ENCODE measurements at regions not wholly inside any gene's neighbourhood (a gene's known extent, or its start where the extent isn't known, plus 50 kb on each side); places are given as distances from the start of the nearest gene placed in this dataset.

DNA sequence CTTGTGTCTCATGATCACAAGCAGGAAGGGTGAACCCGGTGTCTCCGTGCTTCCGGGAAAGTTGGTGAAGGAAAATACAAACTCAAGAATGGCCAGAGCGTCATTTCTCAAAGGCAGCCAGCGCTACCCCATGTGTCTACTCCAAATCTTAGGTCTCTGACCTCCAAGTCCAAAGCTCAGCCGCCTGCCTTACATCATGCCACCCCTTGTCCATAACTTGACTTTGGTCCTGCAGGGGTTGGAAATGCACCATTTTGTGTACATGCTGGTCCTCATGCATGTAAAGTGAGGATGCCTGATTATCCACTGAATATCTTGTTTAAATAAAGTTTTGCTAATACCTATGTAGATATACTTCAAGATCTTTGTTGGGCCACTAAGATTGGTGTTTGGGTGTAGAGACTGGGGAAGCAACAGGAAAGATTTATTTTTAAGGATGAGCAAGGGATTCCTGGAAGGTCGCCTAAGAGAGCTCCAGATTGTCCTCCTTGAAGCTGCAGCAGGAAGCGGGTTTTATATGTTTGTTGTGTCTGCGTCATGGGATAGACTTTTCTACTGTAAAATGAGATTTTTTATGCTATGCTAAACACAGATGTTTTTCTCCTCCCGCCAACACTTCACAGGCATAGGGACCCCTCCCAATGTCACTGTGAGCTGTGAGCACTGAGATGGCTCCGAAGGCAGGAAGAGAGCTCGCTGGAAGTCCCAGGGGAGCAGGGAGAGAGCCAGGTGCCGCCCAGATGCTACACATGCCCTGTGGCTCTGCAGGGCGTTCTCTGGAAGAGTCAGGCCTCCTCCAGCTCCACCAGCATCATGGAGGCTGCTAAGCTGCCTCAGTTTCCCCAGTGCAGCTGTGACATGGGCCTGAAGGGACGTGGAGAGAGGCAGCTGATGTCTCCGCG is 176.2 kb upstream of the HDAC4 start:
- Histone ChIP-seq H3K4me1 (no peaks in the 10 kb centered on the region; the same call in 1 of the 2 replicates), H3K9me3 (replicated peaks) (no peaks in the 10 kb centered on the region; the same call in 1 of the 2 replicates), H3K4me3 (no peak overlapping the region), H3K27me3 (peaks cover 28% of the 10 kb centered on the region), H3K27ac (no peak overlapping the region), H3K36me3 (no peaks in the 10 kb centered on the region)
- no peak for DNase-seq

GRCh38 chr2:239575931-239576445 is 175.2 kb upstream of the HDAC4 start:
- H3K4me3 ChIP-seq: no peak overlapping the region
- peaks cover 21% of the 10 kb centered on the region for H3K27me3 ChIP-seq
- no peak for DNase-seq
- no peaks in the 10 kb centered on the region; the same call in 1 of the 2 replicates for H3K4me1 ChIP-seq
- no peaks in the 10 kb centered on the region; the same call in 1 of the 2 replicates for H3K9me3 ChIP-seq (replicated peaks)
- H3K27ac ChIP-seq: no peak overlapping the region
- no peaks in the 10 kb centered on the region for H3K36me3 ChIP-seq

- Histone ChIP-seq H3K27ac (no peak overlapping the region), H3K9me3 (replicated peaks) (no peaks in the 10 kb centered on the region; the same call in 1 of the 2 replicates), H3K27me3 (peaks cover 20% of the 10 kb centered on the region), H3K36me3 (no peaks in the 10 kb centered on the region), H3K4me1 (no peaks in the 10 kb centered on the region; the same call in 1 of the 2 replicates), H3K4me3 (no peak overlapping the region)
- peak; percentile 27 to 44 for DNase-seq
Observed at GRCh38 chr2:239574434-239575156, 173.8 kb upstream of the HDAC4 start.

DNA sequence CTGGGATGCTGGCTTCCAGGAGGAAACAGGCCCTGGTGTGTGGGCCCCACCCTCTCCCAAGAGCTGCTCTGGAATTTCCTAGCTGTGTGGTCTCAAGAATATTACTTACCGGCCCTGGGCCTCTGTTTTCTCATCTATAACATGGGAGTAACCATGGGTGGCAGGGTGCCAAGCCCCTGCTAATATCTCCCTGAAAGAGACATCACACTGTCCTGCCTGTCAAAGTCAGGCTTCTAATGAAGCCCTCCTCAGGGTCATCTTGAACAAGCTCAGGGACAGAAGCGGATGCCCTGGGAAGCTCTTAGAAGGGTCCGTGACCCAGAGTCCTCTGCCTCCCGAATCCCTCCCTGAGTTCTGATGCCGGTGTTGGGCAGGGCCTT is 173.2 kb upstream of the HDAC4 start:
- no peak for DNase-seq

GRCh38 chr2:239570971-239571520 is 170.2 kb upstream of the HDAC4 start:
- H3K27me3 ChIP-seq: peaks cover 30% of the 10 kb centered on the region
- no peak for DNase-seq
- H3K4me1 ChIP-seq: no peaks in the 10 kb centered on the region; the same call in 1 of the 2 replicates
- no peak overlapping the region for H3K4me3 ChIP-seq
- H3K36me3 ChIP-seq: no peaks in the 10 kb centered on the region
- no peaks in the 10 kb centered on the region for H3K9me3 ChIP-seq (replicated peaks)
- H3K27ac ChIP-seq: no peak overlapping the region

More for the DNA sequence above, 173.2 kb upstream of the HDAC4 start:
- peaks cover 23% of the 10 kb centered on the region for H3K27me3 ChIP-seq
- no peaks in the 10 kb centered on the region; the same call in 1 of the 2 replicates for H3K4me1 ChIP-seq
- no peaks in the 10 kb centered on the region for H3K9me3 ChIP-seq (replicated peaks)
- no peak overlapping the region for H3K4me3 ChIP-seq
- no peak overlapping the region for H3K27ac ChIP-seq
- no peaks in the 10 kb centered on the region for H3K36me3 ChIP-seq

DNA sequence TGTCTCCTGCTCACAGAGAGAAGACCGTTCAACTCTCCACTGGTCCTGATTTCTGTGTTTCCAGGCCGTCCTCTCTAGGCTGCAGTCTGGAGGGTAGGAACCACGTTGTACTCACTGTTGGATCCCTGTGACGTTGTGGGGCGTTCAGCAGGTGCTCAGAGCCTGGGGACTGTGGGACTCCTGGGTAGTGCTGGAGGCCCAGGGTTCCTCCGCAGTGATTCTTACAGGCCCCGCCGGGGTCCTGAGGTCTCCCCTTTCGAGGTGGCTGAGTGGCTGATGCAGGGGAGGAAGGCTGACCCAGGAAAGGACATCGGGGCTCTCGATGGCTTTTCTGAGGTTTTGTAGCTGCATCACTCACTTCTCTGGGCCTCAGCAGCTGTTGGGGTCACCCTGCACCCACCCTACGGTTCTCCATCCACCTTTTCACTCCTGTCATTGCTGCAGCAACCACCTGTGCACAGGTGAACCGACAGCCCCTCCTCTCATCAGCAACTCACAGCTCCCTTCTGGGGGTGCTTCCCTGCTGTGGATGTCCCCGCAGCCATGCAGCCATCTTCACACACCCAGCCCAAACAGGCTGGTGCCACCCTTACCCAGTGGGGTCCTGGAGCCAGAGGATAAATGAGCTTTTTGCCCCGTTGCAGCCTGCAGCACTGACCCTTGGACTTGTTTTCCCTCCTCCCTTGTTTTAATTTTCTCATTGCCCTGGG is 169.6 kb upstream of the HDAC4 start:
- no peak overlapping the region for H3K27ac ChIP-seq

DNA sequence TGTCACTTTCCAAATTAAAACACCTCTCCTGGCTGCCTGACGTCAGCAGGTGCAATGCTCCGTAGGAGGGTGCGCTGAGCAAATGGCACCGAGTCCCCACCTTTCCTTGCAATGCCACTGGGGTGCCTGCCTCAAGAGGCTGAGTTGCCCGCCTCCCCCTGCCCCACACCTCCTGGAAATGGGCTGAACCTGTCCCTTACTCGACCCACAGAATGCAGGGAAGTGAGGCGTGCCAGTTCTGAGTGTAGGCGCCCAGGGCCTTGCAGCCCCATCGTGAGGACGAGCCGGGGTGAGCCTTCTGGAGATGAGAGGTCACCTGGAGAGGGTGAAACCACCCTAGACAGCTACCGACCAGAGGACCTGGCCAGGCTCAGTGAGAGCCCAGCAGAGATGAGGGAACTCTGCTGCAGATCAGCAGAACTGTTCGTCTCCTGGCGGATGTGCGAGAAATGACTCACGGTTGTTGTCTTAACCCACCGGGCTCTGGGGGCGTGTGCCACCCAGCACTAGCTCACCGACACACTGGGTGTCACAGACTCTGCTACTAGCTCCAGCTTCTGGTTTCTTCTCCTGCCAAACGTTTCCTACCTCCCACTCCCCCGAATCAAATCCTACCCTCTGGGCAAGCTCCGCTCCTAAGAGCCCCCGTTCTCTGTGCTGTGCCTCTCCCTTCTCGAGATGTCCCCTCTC is 168.7 kb upstream of the HDAC4 start:
- no peak overlapping the region for H3K27ac ChIP-seq
- peaks cover 28% of the 10 kb centered on the region for H3K27me3 ChIP-seq
- no peaks in the 10 kb centered on the region; the same call in 1 of the 2 replicates for H3K4me1 ChIP-seq
- H3K4me3 ChIP-seq: no peak overlapping the region
- H3K9me3 ChIP-seq (replicated peaks): no peaks in the 10 kb centered on the region
- DNase-seq: no peak
- H3K36me3 ChIP-seq: no peaks in the 10 kb centered on the region

More for the DNA sequence above, 169.6 kb upstream of the HDAC4 start:
- H3K4me1 ChIP-seq: no peaks in the 10 kb centered on the region; the same call in 1 of the 2 replicates
- H3K36me3 ChIP-seq: no peaks in the 10 kb centered on the region
- no peaks in the 10 kb centered on the region for H3K9me3 ChIP-seq (replicated peaks)
- no peak for DNase-seq
- H3K27me3 ChIP-seq: peaks cover 31% of the 10 kb centered on the region
- no peak overlapping the region for H3K4me3 ChIP-seq

- Histone ChIP-seq H3K36me3 (no peaks in the 10 kb centered on the region), H3K27me3 (peaks cover 27% of the 10 kb centered on the region), H3K4me3 (no peak overlapping the region), H3K27ac (no peak overlapping the region), H3K4me1 (no peaks in the 10 kb centered on the region), H3K9me3 (replicated peaks) (no peaks in the 10 kb centered on the region)
- DNase-seq: no peak
Observed at GRCh38 chr2:239568601-239569000, 167.8 kb upstream of the HDAC4 start.

GRCh38 chr2:239567786-239568185 is 167.0 kb upstream of the HDAC4 start:
- Histone ChIP-seq H3K27ac (no peak overlapping the region), H3K4me3 (no peak overlapping the region), H3K4me1 (no peaks in the 10 kb centered on the region), H3K27me3 (peaks cover 21% of the 10 kb centered on the region; the same call in 1 of the 2 replicates), H3K9me3 (replicated peaks) (no peaks in the 10 kb centered on the region), H3K36me3 (no peaks in the 10 kb centered on the region)
- no peak for DNase-seq

DNA sequence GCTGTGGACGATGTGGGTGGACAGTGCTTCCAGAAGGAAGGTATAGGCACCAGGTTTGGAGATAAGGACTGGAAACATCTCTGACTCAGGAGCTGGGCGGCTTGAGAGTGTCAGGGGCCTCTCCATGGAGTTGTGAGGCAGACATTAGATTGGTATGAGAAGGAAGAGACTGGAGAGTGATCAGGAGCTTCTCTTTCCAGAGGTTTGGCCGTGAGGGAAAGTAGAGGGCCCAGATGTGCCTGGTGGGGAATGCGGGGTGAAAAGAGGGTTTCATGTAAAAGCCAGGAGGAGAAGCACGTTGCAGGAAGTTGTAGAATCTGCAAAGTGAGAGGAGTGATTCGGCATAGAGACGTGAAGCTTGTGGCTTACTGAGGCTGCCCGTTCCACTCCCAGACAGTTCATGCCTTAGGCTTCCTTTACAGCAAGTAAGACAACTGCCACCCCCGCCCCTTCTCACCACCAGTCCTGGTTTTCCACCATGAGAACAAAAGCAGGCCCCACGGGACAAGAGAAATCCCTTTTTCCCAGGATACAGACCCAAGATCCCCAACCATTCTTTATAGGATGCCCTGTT is 166.3 kb upstream of the HDAC4 start:
- DNase-seq: no peak
- Histone ChIP-seq H3K36me3 (no peaks in the 10 kb centered on the region), H3K4me1 (no peaks in the 10 kb centered on the region), H3K27me3 (peaks cover 21% of the 10 kb centered on the region; the same call in 1 of the 2 replicates), H3K9me3 (replicated peaks) (no peaks in the 10 kb centered on the region), H3K4me3 (no peak overlapping the region), H3K27ac (no peak overlapping the region)

GRCh38 chr2:239566162-239566994 is 165.6 kb upstream of the HDAC4 start:
- no peak for DNase-seq
- Histone ChIP-seq H3K27ac (no peak overlapping the region), H3K36me3 (no peaks in the 10 kb centered on the region), H3K4me3 (no peak overlapping the region), H3K4me1 (no peaks in the 10 kb centered on the region), H3K27me3 (peaks cover 21% of the 10 kb centered on the region; the same call in 1 of the 2 replicates), H3K9me3 (replicated peaks) (no peaks in the 10 kb centered on the region)

DNA sequence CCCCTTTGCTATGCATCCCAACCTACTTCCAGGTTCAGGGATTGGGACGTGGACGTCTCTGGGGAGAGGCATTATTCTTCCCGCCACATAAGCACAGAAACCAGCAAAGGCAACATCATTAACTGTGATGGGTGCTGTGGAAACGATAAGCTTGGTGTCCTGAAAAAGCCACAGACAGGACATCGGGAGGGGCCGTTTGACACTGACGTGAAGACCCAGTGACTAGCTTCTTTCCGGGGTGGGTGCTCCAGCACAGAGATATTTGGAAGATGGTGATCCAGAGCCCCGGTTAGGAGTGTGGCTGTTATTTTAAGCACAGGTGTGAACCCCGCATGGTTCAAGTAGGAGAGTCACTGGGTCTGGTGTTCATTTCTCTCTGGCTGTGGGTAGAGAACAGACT is 163.8 kb upstream of the HDAC4 start:
- DNase-seq: no peak
- no peaks in the 10 kb centered on the region for H3K4me1 ChIP-seq
- no peak overlapping the region for H3K4me3 ChIP-seq
- no peak overlapping the region for H3K27ac ChIP-seq
- no peaks in the 10 kb centered on the region for H3K36me3 ChIP-seq
- H3K9me3 ChIP-seq (replicated peaks): no peaks in the 10 kb centered on the region
- peaks cover 23% of the 10 kb centered on the region; the same call in 1 of the 2 replicates for H3K27me3 ChIP-seq

- Histone ChIP-seq H3K4me3 (no peak overlapping the region), H3K27ac (no peak overlapping the region), H3K4me1 (no peaks in the 10 kb centered on the region), H3K36me3 (no peaks in the 10 kb centered on the region), H3K27me3 (peaks cover 29% of the 10 kb centered on the region; the same call in 1 of the 2 replicates), H3K9me3 (replicated peaks) (no peaks in the 10 kb centered on the region)
- DNase-seq: no peak
Observed at GRCh38 chr2:239563561-239563960, 162.7 kb upstream of the HDAC4 start.
